H9 (cell line): ENCODE measurements at regions not wholly inside any gene's neighbourhood (a gene's known extent, or its start where the extent isn't known, plus 50 kb on each side); places are given as distances from the start of the nearest gene placed in this dataset.

Experiments
- DNase-seq: peaks from one replicate; pipeline ENCODE4 v3.0.0-alpha.2; 2017
- H2AFZ ChIP-seq: one replicate; pipeline ENCODE4 v1.6.1; 2013; ENCODE audit warnings: mild to moderate bottlenecking, low read length, control low read depth, moderate library complexity
- H2AK5ac ChIP-seq: 2 replicates; pipeline ENCODE4 v1.6.1; 2013; ENCODE audit warnings: low read length, control low read depth, mixed read lengths; ENCODE audit not compliant: insufficient read length
- H2BK120ac ChIP-seq: one replicate; pipeline ENCODE4 v1.6.1; 2013; ENCODE audit warnings: low read depth, mild to moderate bottlenecking, low read length, control low read depth, inconsistent platforms; ENCODE audit not compliant: poor library complexity, severe bottlenecking
- H2BK12ac ChIP-seq: 2 replicates; pipeline ENCODE4 v1.6.1; 2013; ENCODE audit warnings: low read length, control low read depth, mixed read lengths, low read depth; ENCODE audit not compliant: insufficient read length
- H2BK15ac ChIP-seq: 2 replicates; pipeline ENCODE4 v1.6.1; 2013; ENCODE audit warnings: low read depth, low read length, control low read depth
- H2BK20ac ChIP-seq: one replicate; pipeline ENCODE4 v1.6.1; 2013; ENCODE audit warnings: low read depth, mild to moderate bottlenecking, low read length, control low read depth, inconsistent platforms; ENCODE audit not compliant: poor library complexity, severe bottlenecking
- H2BK5ac ChIP-seq: 2 replicates; pipeline ENCODE4 v1.6.1; 2013; ENCODE audit warnings: low read length, control low read depth, mixed read lengths; ENCODE audit not compliant: insufficient read length
- H3K14ac ChIP-seq: 2 replicates; pipeline ENCODE4 v1.6.1; 2013; ENCODE audit warnings: low read length, control low read depth; ENCODE audit not compliant: insufficient read depth
- H3K18ac ChIP-seq: 2 replicates; pipeline ENCODE4 v1.6.1; 2013; ENCODE audit warnings: low read depth, mild to moderate bottlenecking, mixed read lengths, low read length, control low read depth; ENCODE audit not compliant: insufficient read length
- H3K23ac ChIP-seq: 2 replicates; pipeline ENCODE4 v1.6.1; 2013; ENCODE audit warnings: low read length, control low read depth, mixed read lengths, low read depth; ENCODE audit not compliant: insufficient read length
- H3K23me2 ChIP-seq: 2 replicates; pipeline ENCODE4 v1.6.1; 2013; ENCODE audit warnings: low read depth, mild to moderate bottlenecking, mixed read lengths, low read length, control low read depth; ENCODE audit not compliant: insufficient read length, poor library complexity, severe bottlenecking
- H3K27ac ChIP-seq: 2 replicates; pipeline ENCODE4 v1.5.1; 2013; ENCODE audit warnings: low read length, control low read depth, mixed read lengths, low read depth; ENCODE audit not compliant: insufficient read length
- H3K27me3 ChIP-seq: 2 replicates; pipeline ENCODE4 v1.6.1; 2013; ENCODE audit warnings: low read length, control low read depth, inconsistent platforms; ENCODE audit not compliant: insufficient read depth
- H3K4ac ChIP-seq: 2 replicates; pipeline ENCODE4 v1.6.1; 2013; ENCODE audit warnings: low read depth, mild to moderate bottlenecking, control low read depth, inconsistent platforms, low read length, moderate library complexity
- H3K4me1 ChIP-seq: 2 replicates; pipeline ENCODE4 v1.6.1; 2013; ENCODE audit warnings: low read length, control low read depth, inconsistent platforms; ENCODE audit not compliant: insufficient read depth
- H3K4me2 ChIP-seq: 2 replicates; pipeline ENCODE4 v1.6.1; 2013; ENCODE audit warnings: low read length, control low read depth, mixed read lengths; ENCODE audit not compliant: insufficient read length, insufficient read depth
- H3K56ac ChIP-seq: 2 replicates; pipeline ENCODE4 v1.6.1; 2013; ENCODE audit warnings: low read depth, mild to moderate bottlenecking, mixed read lengths, low read length, control low read depth; ENCODE audit not compliant: insufficient read length
- H3K79me1 ChIP-seq: 2 replicates; pipeline ENCODE4 v1.6.1; 2013; ENCODE audit warnings: low read depth, mild to moderate bottlenecking, moderate library complexity, low read length, control low read depth, inconsistent platforms; ENCODE audit not compliant: insufficient read depth, poor library complexity, severe bottlenecking
- H3K79me2 ChIP-seq: 2 replicates; pipeline ENCODE4 v1.6.1; 2013; ENCODE audit warnings: low read length, control low read depth, inconsistent platforms; ENCODE audit not compliant: insufficient read depth
- H3K9ac ChIP-seq: 2 replicates; pipeline ENCODE4 v1.6.1; 2013; ENCODE audit warnings: low read length, control low read depth, mixed read lengths; ENCODE audit not compliant: insufficient read length; ENCODE audit errors: extremely low read depth
- H3K9me3 ChIP-seq: one replicate; pipeline ENCODE4 v1.6.1; 2013; ENCODE audit warnings: low read depth, low read length, inconsistent platforms; ENCODE audit not compliant: control insufficient read depth
- H3T11ph ChIP-seq: one replicate; pipeline ENCODE4 v1.6.1; 2013; ENCODE audit warnings: mild to moderate bottlenecking, low read length, control low read depth, inconsistent platforms
- H4K20me1 ChIP-seq: one replicate; pipeline ENCODE4 v1.6.1; 2013; ENCODE audit not compliant: control insufficient read depth, insufficient read length, insufficient read depth
- H4K5ac ChIP-seq: 2 replicates; pipeline ENCODE4 v1.6.1; 2013; ENCODE audit warnings: low read depth, mild to moderate bottlenecking, mixed read lengths, low read length, control low read depth; ENCODE audit not compliant: insufficient read length
- H4K8ac ChIP-seq: replicated peaks from 2 replicates; pipeline ENCODE4 v1.6.1; 2013; ENCODE audit warnings: low read length, control low read depth, mixed read lengths, low read depth; ENCODE audit not compliant: insufficient read length
- H4K91ac ChIP-seq: 2 replicates; pipeline ENCODE4 v1.6.1; 2013; ENCODE audit warnings: low read depth, mild to moderate bottlenecking, moderate library complexity, mixed read lengths, low read length, control low read depth; ENCODE audit not compliant: insufficient read length
- H3K27ac Mint-ChIP-seq, 3 experiments: 2 replicates in 2 of 3; 3 replicates in 1 of 3; pipeline ENCODE4 v1.8.0; 2020 to 2021; ENCODE audit warnings: mixed read lengths in 3 of 3, mild to moderate bottlenecking in 1 of 3, moderate library complexity in 1 of 3
- H3K27me3 Mint-ChIP-seq: 2 replicates; pipeline ENCODE4 v1.8.0; 2021; ENCODE audit warnings: low read depth, mild to moderate bottlenecking, moderate library complexity, mixed read lengths
- H3K36me3 Mint-ChIP-seq, 3 experiments: 2 replicates in 2 of 3; 3 replicates in 1 of 3; pipeline ENCODE4 v1.8.0; 2020 to 2021; ENCODE audit warnings: low read depth in 3 of 3, mixed read lengths in 3 of 3; ENCODE audit not compliant: insufficient read depth in 1 of 3
- H3K4me1 Mint-ChIP-seq, 2 experiments: 2 replicates each; pipeline ENCODE4 v1.8.0; 2020; ENCODE audit warnings: mixed read lengths in 2 of 2
- H3K4me3 Mint-ChIP-seq, 2 experiments: 2 replicates in 1 of 2; 3 replicates in 1 of 2; pipeline ENCODE4 v1.8.0; 2020 to 2021; ENCODE audit warnings: mild to moderate bottlenecking in 2 of 2, mixed read lengths in 2 of 2, moderate library complexity in 1 of 2
- H3K9me3 Mint-ChIP-seq, 2 experiments: 2 replicates in 1 of 2; 3 replicates in 1 of 2; pipeline ENCODE4 v1.8.0; 2020; ENCODE audit warnings: mild to moderate bottlenecking in 2 of 2, mixed read lengths in 2 of 2, moderate library complexity in 1 of 2
- CTCF ChIP-seq: fragments of 200-600 bp; sonication (generic); conservative IDR thresholded peaks from 3 replicates; pipeline ENCODE4 v1.8.0; 2021; ENCODE audit warnings: antibody characterized with exemption, mild to moderate bottlenecking

DNA sequence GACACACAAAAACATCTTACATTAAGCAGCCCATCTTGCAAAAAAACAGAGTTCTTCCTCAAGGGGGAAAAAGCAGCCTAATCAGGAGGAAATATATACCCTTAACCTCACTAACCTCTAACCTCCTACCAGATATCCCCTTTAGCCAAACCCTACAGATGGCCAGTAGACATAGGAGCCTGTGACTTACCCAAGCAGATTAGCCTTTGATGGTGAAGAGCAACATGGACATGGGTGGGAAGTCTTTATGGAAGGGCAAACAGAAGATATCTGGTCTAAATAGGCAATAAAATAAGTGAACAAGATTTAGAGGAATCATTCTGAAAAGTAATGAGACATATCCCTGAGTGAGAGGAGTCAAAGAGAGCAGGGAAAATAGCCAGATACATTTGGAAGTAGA lies 119.4 kb upstream of the ARPP21 start:
- H2BK5ac ChIP-seq, result no peak overlapping the region
- no peak overlapping the region for H3K4me2 ChIP-seq
- no peak overlapping the region for H3K27ac ChIP-seq
- Mint-ChIP-seq H3K36me3 (no peaks in the 10 kb centered on the region), H3K9me3 (no peaks in the 10 kb centered on the region), H3K4me3 (no peak overlapping the region), H3K4me1 (peaks cover 5 to 11% of the 10 kb centered on the region in 2 experiments), H3K27ac (no peak overlapping the region), H3K27me3 (no peaks in the 10 kb centered on the region; the same call in 1 of the 2 replicates)
- H3T11ph ChIP-seq, result no peak overlapping the region
- no peak overlapping the region for H3K14ac ChIP-seq
- no peaks in the 10 kb centered on the region for H3K9me3 ChIP-seq
- H3K9ac ChIP-seq, result no peak overlapping the region
- no peak overlapping the region for H3K18ac ChIP-seq
- H3K4me1 ChIP-seq, result no peaks in the 10 kb centered on the region
- H2AFZ ChIP-seq, result no peak overlapping the region
- no peak overlapping the region for H3K56ac ChIP-seq
- no peaks in the 10 kb centered on the region for H3K79me1 ChIP-seq
- no peak overlapping the region for H4K5ac ChIP-seq
- no peak overlapping the region for H2BK15ac ChIP-seq
- no peak for TF ChIP-seq CTCF
- H3K27me3 ChIP-seq, result no peaks in the 10 kb centered on the region
- no peak overlapping the region for H2BK20ac ChIP-seq
- no peak overlapping the region for H4K8ac ChIP-seq
- no peaks in the 10 kb centered on the region for H4K20me1 ChIP-seq
- H2BK120ac ChIP-seq, result no peak overlapping the region
- no peak overlapping the region for H4K91ac ChIP-seq
- no peak for DNase-seq
- H3K23ac ChIP-seq, result no peak overlapping the region
- H2BK12ac ChIP-seq, result no peak overlapping the region
- H3K79me2 ChIP-seq, result no peaks in the 10 kb centered on the region
- H3K4ac ChIP-seq, result no peak overlapping the region
- H3K23me2 ChIP-seq, result no peaks in the 10 kb centered on the region
- no peak overlapping the region for H2AK5ac ChIP-seq
